Body of pancreas (tissue), 4 donors: ENCODE measurements at regions not wholly inside any gene's neighbourhood (a gene's known extent, or its start where the extent isn't known, plus 50 kb on each side); places are given as distances from the start of the nearest gene placed in this dataset.

Experiments
- ATAC-seq: fragments of 150-250 bp; one replicate; pipeline ENCODE4 v1.9.1; 2016
- DNase-seq, 4 donors: peaks; one replicate each; pipeline ENCODE4 v3.0.0-alpha.2; 2019
- H3K27ac ChIP-seq, 4 donors: fragments of 200-600 bp; sonication (generic); 1 replicate in 3 of 4; 2 replicates in 1 of 4; pipeline versions ENCODE4 v1.5.1 to v1.6.1; 2016 to 2019; ENCODE audit warnings: mild to moderate bottlenecking in 1 of 4, mixed read lengths in 1 of 4, moderate library complexity in 1 of 4
- H3K27me3 ChIP-seq, 2 donors: fragments of 200-600 bp; sonication (generic); one replicate each; pipeline ENCODE4 v1.6.0; 2016; ENCODE audit warnings: mild to moderate bottlenecking in 1 of 2
- H3K36me3 ChIP-seq, 2 donors: fragments of 200-600 bp; sonication (generic); replicated peaks in 1 of 2; 2 replicates each; pipeline ENCODE4 v1.5.1; 2016; ENCODE audit warnings: low read depth in 2 of 2; ENCODE audit not compliant: insufficient read depth in 1 of 2
- H3K4me1 ChIP-seq: fragments of 200-600 bp; sonication (generic); one replicate; pipeline ENCODE4 v1.6.0; 2016
- H3K4me3 ChIP-seq, 2 donors: fragments of 200-600 bp; sonication (generic); 1 replicate in 1 of 2; 2 replicates in 1 of 2; pipeline ENCODE4 v1.5.1; 2016 to 2019
- H3K9me3 ChIP-seq, 3 donors: fragments of 200-600 bp; sonication (generic); 1 replicate in 2 of 3; 2 replicates in 1 of 3; pipeline ENCODE4 v1.5.1; 2016
- CTCF ChIP-seq, 7 experiments: fragments of 450-650 bp in 4 of 7; fragments of 200-600 bp in 3 of 7; sonication (generic) in 3 of 7; IDR thresholded peaks; one replicate each; pipeline ENCODE4 v1.5.1; 2016 to 2019; ENCODE audit warnings: antibody characterized with exemption in 7 of 7
- POLR2A ChIP-seq, 3 donors: fragments of 450-650 bp; IDR thresholded peaks; one replicate each; pipeline ENCODE4 v1.6.1; 2016; ENCODE audit warnings: antibody characterized with exemption in 3 of 3, mild to moderate bottlenecking in 2 of 3
- WGBS, 2 donors: methylation state at CpG; one replicate each; pipeline ENCODE4 v1.1.5; 2017; 5-methylcytosine and 5-hydroxymethylcytosine counted together
- intact Hi-C: fragments of 100-400 bp; cut with DNase I; formaldehyde crosslinking; loops from one replicate; pipeline ENCODE4 v1.15.1; 2023

DNA sequence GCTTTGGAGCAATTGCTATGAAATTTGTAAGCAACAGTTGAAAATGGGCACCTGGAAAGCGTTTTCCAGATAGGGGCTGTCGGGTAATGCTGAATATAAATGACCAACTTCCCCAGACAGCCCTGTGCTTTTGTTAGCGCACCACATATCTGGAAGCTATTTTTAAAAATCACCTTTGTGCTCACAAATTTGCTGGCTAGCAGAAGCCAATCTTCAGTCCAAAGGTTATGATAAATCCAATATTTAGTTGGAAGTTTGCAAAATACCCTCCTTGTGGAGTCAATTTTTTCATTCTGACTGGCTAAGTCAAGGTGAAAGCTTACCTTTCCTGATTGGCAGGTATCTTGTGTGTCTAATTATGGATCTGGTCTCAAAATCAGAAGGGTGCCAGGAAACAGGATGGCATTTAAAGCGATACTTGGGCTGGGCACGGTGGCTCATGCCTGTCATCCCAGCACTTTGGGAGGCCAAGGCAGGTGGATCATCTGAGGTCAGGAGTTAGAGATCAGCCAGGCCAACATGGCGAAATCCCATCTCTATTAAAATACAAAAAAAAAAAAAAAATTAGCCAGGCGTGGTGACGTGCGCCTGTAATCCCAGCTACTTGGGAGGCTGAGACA, 124.1 kb upstream of the AJAP1 start:
- intact Hi-C loops: no loop called here
- Histone ChIP-seq H3K27me3 (no peaks in the 10 kb centered on the region), H3K27ac (peak overlapping the region in 1 of 4 donors; percentile 44), H3K36me3 (no peaks in the 10 kb centered on the region), H3K9me3 (no peaks in the 10 kb centered on the region), H3K4me1 (peaks cover 15% of the 10 kb centered on the region), H3K4me3 (no peak overlapping the region)
- no peak for ATAC-seq
- 59 to 65% methylated on average over 9 of the region's 9 CpGs for WGBS, 2 donors
- TF ChIP-seq POLR2A (IDR thresholded peaks at IDR 0.05) (no peak), CTCF (IDR thresholded peaks at IDR 0.05) (no peak)
- no peak for DNase-seq

GRCh38 chr1:4531842-4532241, 122.6 kb upstream of the AJAP1 start:
- Histone ChIP-seq H3K4me3 (no peak overlapping the region), H3K9me3 (no peaks in the 10 kb centered on the region), H3K27me3 (no peaks in the 10 kb centered on the region), H3K4me1 (peaks cover 15% of the 10 kb centered on the region), H3K27ac (no peak overlapping the region), H3K36me3 (no peaks in the 10 kb centered on the region)
- no peak for ATAC-seq
- TF ChIP-seq CTCF (IDR thresholded peaks at IDR 0.05): no peak
- TF ChIP-seq POLR2A (IDR thresholded peaks at IDR 0.05): no peak
- DNase-seq: no peak
- 68 to 73% methylated on average over 5 of the region's 5 CpGs for WGBS, 2 donors
- intact Hi-C loops: no loop called here

- Histone ChIP-seq H3K36me3 (no peaks in the 10 kb centered on the region), H3K27ac (no peak overlapping the region), H3K4me3 (no peak overlapping the region), H3K4me1 (peaks cover 15% of the 10 kb centered on the region), H3K9me3 (no peaks in the 10 kb centered on the region), H3K27me3 (no peaks in the 10 kb centered on the region)
- TF ChIP-seq CTCF (IDR thresholded peaks at IDR 0.05): no peak
- no peak for TF ChIP-seq POLR2A (IDR thresholded peaks at IDR 0.05)
- ATAC-seq (no peak), DNase-seq (no peak)
- 85 to 88% methylated on average over 4 of the region's 4 CpGs for whole genome bisulfite sequencing, 2 donors
- intact Hi-C loops: no loop called here
Measured at GRCh38 chr1:4532656-4533055, 121.8 kb upstream of the AJAP1 start.

DNA sequence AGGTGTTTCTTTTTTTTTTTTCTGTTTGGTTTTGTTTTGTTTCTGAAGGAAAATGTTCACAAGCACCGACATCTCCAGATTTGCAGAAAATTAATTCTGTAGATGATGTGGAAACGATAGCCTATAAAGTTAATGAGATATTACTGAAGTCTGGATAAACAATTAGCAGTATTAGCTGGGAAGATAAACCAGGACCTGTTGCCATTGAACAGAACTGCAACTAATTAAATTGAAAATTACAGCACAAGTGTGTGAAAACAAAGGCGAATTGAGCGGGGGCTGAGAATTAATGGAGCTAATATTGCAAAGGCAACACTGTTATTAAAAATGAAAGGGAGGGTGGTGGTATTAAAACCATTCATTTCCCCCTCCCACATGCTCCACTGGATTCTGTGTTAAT, 107.5 kb upstream of the AJAP1 start:
- H3K36me3 ChIP-seq: no peaks in the 10 kb centered on the region
- H3K4me1 ChIP-seq: no peaks in the 10 kb centered on the region
- 65 to 66% methylated on average over 4 of the region's 4 CpGs for WGBS, 2 donors
- ATAC-seq (no peak), DNase-seq (no peak)
- TF ChIP-seq CTCF (IDR thresholded peaks at IDR 0.05) (no peak), POLR2A (IDR thresholded peaks at IDR 0.05) (no peak)
- no peaks in the 10 kb centered on the region for H3K27me3 ChIP-seq
- no peak overlapping the region for H3K4me3 ChIP-seq
- intact Hi-C loops: no loop called here
- H3K27ac ChIP-seq: no peak overlapping the region
- H3K9me3 ChIP-seq: no peaks in the 10 kb centered on the region

DNA sequence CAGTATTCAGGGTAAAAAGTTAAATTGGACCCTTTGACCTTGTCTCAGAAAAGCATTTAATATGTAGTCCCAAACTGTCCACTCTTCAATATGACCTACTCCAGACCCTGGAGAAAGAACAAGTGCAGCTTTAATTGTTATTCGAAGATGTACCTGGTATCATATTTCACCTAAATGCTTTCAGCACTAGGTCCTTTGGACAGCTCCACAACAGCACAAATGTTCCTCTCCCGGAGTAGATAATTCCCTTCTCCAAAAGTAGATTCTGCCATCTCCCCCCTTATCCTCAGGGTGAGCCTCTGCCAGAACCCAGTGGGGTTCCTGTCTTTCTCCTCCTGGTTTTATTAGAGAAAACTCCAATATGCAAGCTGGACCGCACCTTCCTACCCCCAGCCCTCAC, 104.5 kb upstream of the AJAP1 start:
- Histone ChIP-seq H3K4me1 (no peaks in the 10 kb centered on the region), H3K27ac (no peak overlapping the region), H3K4me3 (no peak overlapping the region), H3K36me3 (no peaks in the 10 kb centered on the region), H3K27me3 (no peaks in the 10 kb centered on the region), H3K9me3 (no peaks in the 10 kb centered on the region)
- TF ChIP-seq CTCF (IDR thresholded peaks at IDR 0.05): no peak
- no peak for TF ChIP-seq POLR2A (IDR thresholded peaks at IDR 0.05)
- intact Hi-C loops: no loop called here
- ATAC-seq: no peak
- 37 to 39% methylated on average over 3 of the region's 3 CpGs for WGBS, 2 donors
- no peak for DNase-seq
